HCT116 (cell line): ENCODE measurements at regions not wholly inside any gene's neighbourhood (a gene's known extent, or its start where the extent isn't known, plus 50 kb on each side); places are given as distances from the start of the nearest gene placed in this dataset.

ENCODE experiments used
- CEBPB ChIP-seq: IDR thresholded peaks from 2 replicates; pipeline ENCODE4 v1.6.1; 2012; ENCODE audit warnings: low read depth
- ELF1 ChIP-seq: IDR thresholded peaks from 2 replicates; pipeline ENCODE4 v1.6.1; 2012; ENCODE audit warnings: low read depth, borderline replicate concordance
- EZH2 ChIP-seq: fragments of 200-600 bp; sonication (generic); IDR thresholded peaks from 2 replicates; pipeline ENCODE4 v1.6.1; 2017; ENCODE audit warnings: antibody characterized with exemption, mixed run types
- POLR2A ChIP-seq: IDR thresholded peaks from 2 replicates; pipeline ENCODE4 v1.7.0; 2011; ENCODE audit warnings: borderline replicate concordance; ENCODE audit not compliant: insufficient read depth, insufficient read length; ENCODE audit errors: extremely low read depth
- SIN3A ChIP-seq: IDR thresholded peaks from 2 replicates; pipeline ENCODE4 v1.6.1; 2012; ENCODE audit warnings: low read depth
- SP1 ChIP-seq: IDR thresholded peaks from 2 replicates; pipeline ENCODE4 v1.6.1; 2012; ENCODE audit warnings: low read depth
- ZNF274 ChIP-seq: fragments of 200-500 bp; sonication (Bioruptor generic); IDR thresholded peaks from 2 replicates; pipeline ENCODE4 v1.6.1; 2014; ENCODE audit warnings: mild to moderate bottlenecking, low read depth, low read length, inconsistent platforms
- TF ChIP-seq, protein P1 (sequence below): IDR thresholded peaks from 2 replicates; pipeline ENCODE4 v1.6.1; 2012
- TF ChIP-seq, protein P2 (sequence below): IDR thresholded peaks from 2 replicates; pipeline ENCODE4 v1.6.1; 2012
- TF ChIP-seq, protein P3 (sequence below), 3 experiments: fragments of 200-600 bp in 1 of 3; sonication (generic) in 1 of 3; IDR thresholded peaks in 2 of 3; conservative IDR thresholded peaks in 1 of 3; 2 replicates each; pipeline ENCODE4 v1.5.1; 2012 to 2017; ENCODE audit warnings: low read depth in 2 of 3, low read length in 2 of 3, antibody characterized with exemption in 1 of 3, borderline replicate concordance in 1 of 3, control low read depth in 1 of 3, mild to moderate bottlenecking in 1 of 3, mixed read lengths in 1 of 3, mixed run types in 1 of 3, moderate library complexity in 1 of 3; ENCODE audit not compliant: insufficient read depth in 1 of 3

DNA sequence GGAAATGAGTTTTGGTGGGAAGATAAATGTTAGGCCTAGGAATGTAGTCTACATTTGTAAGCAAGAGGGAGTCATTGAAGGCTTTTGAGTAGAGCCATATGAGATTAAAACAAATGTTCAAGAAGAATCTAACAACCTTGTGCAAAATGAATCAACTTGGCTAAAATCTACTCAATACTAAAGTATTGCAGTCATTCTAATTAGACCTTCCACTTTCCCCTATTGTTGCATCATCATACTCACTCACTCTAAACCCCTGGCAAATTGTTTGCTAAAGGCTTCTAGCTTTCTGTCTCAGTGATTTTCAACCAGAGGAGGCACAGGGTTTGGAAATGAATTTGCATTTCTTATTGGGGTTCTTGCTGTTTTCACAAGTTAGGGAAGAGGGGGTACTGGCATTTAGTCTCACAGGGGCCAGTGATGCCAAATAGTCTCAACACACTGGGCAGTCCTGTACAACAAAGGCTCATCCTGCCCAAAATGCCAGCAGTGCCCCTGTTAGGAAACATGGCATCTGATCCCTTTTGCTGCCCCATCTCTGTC, 85.3 kb downstream of the SEC16B start:
- no peak for TF ChIP-seq CEBPB
- TF ChIP-seq POLR2A = no peak
- TF ChIP-seq SP1 = no peak
- no peak for TF ChIP-seq EZH2
- no peak for TF ChIP-seq ELF1
- TF ChIP-seq SIN3A = no peak
- TF ChIP-seq, protein P1, sequence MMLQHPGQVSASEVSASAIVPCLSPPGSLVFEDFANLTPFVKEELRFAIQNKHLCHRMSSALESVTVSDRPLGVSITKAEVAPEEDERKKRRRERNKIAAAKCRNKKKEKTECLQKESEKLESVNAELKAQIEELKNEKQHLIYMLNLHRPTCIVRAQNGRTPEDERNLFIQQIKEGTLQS = no peak
- TF ChIP-seq, protein P2, sequence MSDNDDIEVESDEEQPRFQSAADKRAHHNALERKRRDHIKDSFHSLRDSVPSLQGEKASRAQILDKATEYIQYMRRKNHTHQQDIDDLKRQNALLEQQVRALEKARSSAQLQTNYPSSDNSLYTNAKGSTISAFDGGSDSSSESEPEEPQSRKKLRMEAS = no peak
- TF ChIP-seq, protein P3, sequence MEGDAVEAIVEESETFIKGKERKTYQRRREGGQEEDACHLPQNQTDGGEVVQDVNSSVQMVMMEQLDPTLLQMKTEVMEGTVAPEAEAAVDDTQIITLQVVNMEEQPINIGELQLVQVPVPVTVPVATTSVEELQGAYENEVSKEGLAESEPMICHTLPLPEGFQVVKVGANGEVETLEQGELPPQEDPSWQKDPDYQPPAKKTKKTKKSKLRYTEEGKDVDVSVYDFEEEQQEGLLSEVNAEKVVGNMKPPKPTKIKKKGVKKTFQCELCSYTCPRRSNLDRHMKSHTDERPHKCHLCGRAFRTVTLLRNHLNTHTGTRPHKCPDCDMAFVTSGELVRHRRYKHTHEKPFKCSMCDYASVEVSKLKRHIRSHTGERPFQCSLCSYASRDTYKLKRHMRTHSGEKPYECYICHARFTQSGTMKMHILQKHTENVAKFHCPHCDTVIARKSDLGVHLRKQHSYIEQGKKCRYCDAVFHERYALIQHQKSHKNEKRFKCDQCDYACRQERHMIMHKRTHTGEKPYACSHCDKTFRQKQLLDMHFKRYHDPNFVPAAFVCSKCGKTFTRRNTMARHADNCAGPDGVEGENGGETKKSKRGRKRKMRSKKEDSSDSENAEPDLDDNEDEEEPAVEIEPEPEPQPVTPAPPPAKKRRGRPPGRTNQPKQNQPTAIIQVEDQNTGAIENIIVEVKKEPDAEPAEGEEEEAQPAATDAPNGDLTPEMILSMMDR (IDR thresholded peaks at IDR 0.05 in 2 of 3, conservative IDR thresholded peaks at IDR 0.05 in 1 of 3; ENCODE audit: borderline replicate concordance in 1 of 3, insufficient read depth in 1 of 3, low read depth in 2 of 3, low read length in 2 of 3) = no peak
- TF ChIP-seq ZNF274 = no peak
